Sigmoid colon (tissue), 4 donors: ENCODE measurements at regions not wholly inside any gene's neighbourhood (a gene's known extent, or its start where the extent isn't known, plus 50 kb on each side); places are given as distances from the start of the nearest gene placed in this dataset.

Experiments
- CTCF ChIP-seq, 4 experiments: fragments of 450-650 bp in 3 of 4; fragments of 200-600 bp in 1 of 4; IDR thresholded peaks; one replicate each; pipeline ENCODE4 v1.5.1; 2016 to 2019; ENCODE audit warnings: antibody characterized with exemption in 4 of 4, mild to moderate bottlenecking in 3 of 4, moderate library complexity in 2 of 4
- POLR2A ChIP-seq, 2 donors: fragments of 450-650 bp; IDR thresholded peaks; one replicate each; pipeline ENCODE4 v1.6.1; 2016; ENCODE audit warnings: antibody characterized with exemption in 2 of 2, mild to moderate bottlenecking in 2 of 2, moderate library complexity in 2 of 2
- POLR2AphosphoS5 ChIP-seq, 4 donors: sonication (generic); formaldehyde crosslinking; IDR thresholded peaks; one replicate each; pipeline ENCODE4 v1.6.1; 2017; ENCODE audit warnings: antibody characterized with exemption in 4 of 4

DNA sequence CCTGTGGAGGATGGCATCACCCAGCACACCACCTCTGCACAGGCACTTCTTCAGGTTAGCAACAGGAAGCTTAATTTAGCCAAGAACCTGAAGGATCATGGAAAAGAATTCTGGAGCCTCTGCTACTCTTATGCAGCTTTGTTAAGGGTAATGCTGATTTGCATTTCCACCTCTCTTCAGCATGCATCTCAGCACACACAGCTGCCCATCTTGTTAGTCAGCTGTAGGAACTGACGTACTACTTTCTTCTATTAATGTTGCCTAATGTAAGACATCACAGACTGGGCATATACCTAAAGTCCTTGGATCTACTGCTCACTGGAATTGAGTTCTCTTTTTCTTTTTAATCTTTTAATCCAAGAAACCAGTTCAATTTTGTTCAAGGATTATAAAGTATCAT, 181.0 kb downstream of the SPP2 start:
- TF ChIP-seq CTCF (IDR thresholded peaks at IDR 0.05) = no peak
- no peak for TF ChIP-seq POLR2A (IDR thresholded peaks at IDR 0.05)
- no peak for TF ChIP-seq POLR2AphosphoS5 (IDR thresholded peaks at IDR 0.05)
